Sigmoid colon (tissue), 4 donors: ENCODE measurements at regions not wholly inside any gene's neighbourhood (a gene's known extent, or its start where the extent isn't known, plus 50 kb on each side); places are given as distances from the start of the nearest gene placed in this dataset.

Experiments used
- CTCF ChIP-seq, 4 experiments: fragments of 450-650 bp in 3 of 4; fragments of 200-600 bp in 1 of 4; IDR thresholded peaks; one replicate each; pipeline ENCODE4 v1.5.1; 2016 to 2019; ENCODE audit warnings: antibody characterized with exemption in 4 of 4, mild to moderate bottlenecking in 3 of 4, moderate library complexity in 2 of 4
- POLR2AphosphoS5 ChIP-seq, 4 donors: sonication (generic); formaldehyde crosslinking; IDR thresholded peaks; one replicate each; pipeline ENCODE4 v1.6.1; 2017; ENCODE audit warnings: antibody characterized with exemption in 4 of 4

- TF ChIP-seq POLR2AphosphoS5 (IDR thresholded peaks at IDR 0.05) (no peak), CTCF (IDR thresholded peaks at IDR 0.05) (no peak)
These were observed 214.1 kb upstream of the DAPK1 start for GRCh38 chr9:87283585-87283984.
